A549 (cell line): ENCODE measurements at regions not wholly inside any gene's neighbourhood (a gene's known extent, or its start where the extent isn't known, plus 50 kb on each side); places are given as distances from the start of the nearest gene placed in this dataset.

Source experiments
- ATAC-seq, 2 experiments: fragments of 200-7000 bp in 1 of 2; fragments of >200 bp in 1 of 2; cut with Nextera tagmentation in 1 of 2; cut with Tn5 transposase in 1 of 2; 3 replicates each; pipeline versions ENCODE4 v1.8.0 to v1.9.1; 2018 to 2020; ENCODE audit warnings: mild to moderate bottlenecking in 1 of 2, moderate library complexity in 1 of 2
- CTCF ChIA-PET: fragments of 300-600 bp; sonication (Branson Sonifier 250); formaldehyde crosslinking; extraction: SDS; loops from one replicate; lab custom pipeline; 2021; ENCODE audit warnings: antibody characterized with exemption, inconsistent platforms; lab: Yijun Ruan, JAX
- POLR2A ChIA-PET: fragments of 350-600 bp; formaldehyde crosslinking; extraction: SDS; loops from one replicate; lab custom pipeline; 2021; ENCODE audit warnings: antibody characterized with exemption, inconsistent platforms; lab: Yijun Ruan, JAX
- DNase-seq, 2 experiments: peaks; one replicate each; pipeline versions ENCODE4 v3.0.0 to v3.0.0-alpha.2; 2011 to 2016; ENCODE audit warnings: low read depth in 1 of 2, low spot score in 1 of 2
- FAIRE-seq: peaks from 2 replicates; lab custom pipeline; 2011; peaks lifted over from hg19 to GRCh38; lab: Jason Lieb, UNC
- H3K27ac ChIP-seq, 2 experiments: fragments of >200 bp; sonication (Bioruptor Twin); formaldehyde crosslinking; 3 replicates each; pipeline ENCODE4 v1.5.1; 2016 to 2017
- H3K4me1 ChIP-seq: fragments of >200 bp; sonication (Bioruptor Twin); formaldehyde crosslinking; 3 replicates; pipeline ENCODE4 v1.6.1; 2016
- H3K4me2 ChIP-seq: fragments of >200 bp; sonication (Bioruptor Twin); formaldehyde crosslinking; 3 replicates; pipeline ENCODE4 v1.6.1; 2016
- H3K4me3 ChIP-seq: fragments of >200 bp; sonication (Bioruptor Twin); formaldehyde crosslinking; 3 replicates; pipeline ENCODE4 v1.5.1; 2016
- H3K9me3 ChIP-seq: fragments of >200 bp; sonication (Bioruptor Twin); formaldehyde crosslinking; 3 replicates; pipeline ENCODE4 v1.6.1; 2016
- E2F6 ChIP-seq: IDR thresholded peaks from 2 replicates; pipeline ENCODE4 v1.6.1; 2012; ENCODE audit warnings: low read depth, borderline replicate concordance
- EHF ChIP-seq: fragments of 250-450 bp; sonication (Bioruptor Pico); IDR thresholded peaks from 2 replicates; pipeline ENCODE4 v1.5.0; 2020; ENCODE audit warnings: mild to moderate bottlenecking
- ELK1 ChIP-seq: fragments of 150-350 bp; IDR thresholded peaks from 2 replicates; pipeline ENCODE4 v1.6.1; 2014; ENCODE audit warnings: low read depth, mild to moderate bottlenecking, low read length
- FOSL2 ChIP-seq, 2 experiments: fragments of 450-650 bp in 1 of 2; fragments of >200 bp in 1 of 2; sonication (Bioruptor Twin) in 1 of 2; formaldehyde crosslinking; IDR thresholded peaks; 2 replicates each; pipeline versions ENCODE4 v1.5.0 to v1.6.1; 2016 to 2020; ENCODE audit warnings: mild to moderate bottlenecking in 1 of 2, moderate library complexity in 1 of 2
- HDAC2 ChIP-seq: fragments of 200-600 bp; sonication (generic); IDR thresholded peaks from 2 replicates; pipeline ENCODE4 v1.6.1; 2016
- HMGXB4 ChIP-seq: fragments of 250-450 bp; sonication (Bioruptor Pico); IDR thresholded peaks from 2 replicates; pipeline ENCODE4 v1.5.0; 2021; ENCODE audit warnings: mild to moderate bottlenecking, moderate library complexity, borderline replicate concordance
- HOXB5 ChIP-seq: fragments of 250-450 bp; sonication (Bioruptor Pico); IDR thresholded peaks from 2 replicates; pipeline ENCODE4 v1.5.0; 2020; ENCODE audit warnings: mild to moderate bottlenecking, moderate library complexity
- JUN ChIP-seq, 2 experiments: fragments of >200 bp; sonication (Bioruptor Twin); formaldehyde crosslinking; IDR thresholded peaks; 2 replicates in 1 of 2; 3 replicates in 1 of 2; pipeline ENCODE4 v1.6.1; 2016 to 2017
- KDM1A ChIP-seq: fragments of 200-600 bp; sonication (generic); IDR thresholded peaks from 2 replicates; pipeline ENCODE4 v1.6.1; 2016; ENCODE audit warnings: low read depth, mild to moderate bottlenecking
- KDM5A ChIP-seq: fragments of 200-600 bp; sonication (generic); IDR thresholded peaks from 2 replicates; pipeline ENCODE4 v1.6.1; 2016; ENCODE audit warnings: antibody characterized with exemption, mild to moderate bottlenecking
- MAFK ChIP-seq: fragments of 450-650 bp; IDR thresholded peaks from 2 replicates; pipeline ENCODE4 v1.6.1; 2014; ENCODE audit not compliant: partially characterized antibody
- MAZ ChIP-seq: fragments of 150-350 bp; IDR thresholded peaks from 2 replicates; pipeline ENCODE4 v1.6.1; 2014; ENCODE audit warnings: antibody characterized with exemption, low read depth, low read length, borderline replicate concordance
- RCOR1 ChIP-seq: fragments of 150-350 bp; IDR thresholded peaks from 2 replicates; pipeline ENCODE4 v1.6.1; 2014; ENCODE audit warnings: antibody characterized with exemption, low read length, low read depth
- REST ChIP-seq: fragments of 200-600 bp; sonication (generic); IDR thresholded peaks from 2 replicates; pipeline ENCODE4 v1.6.1; 2016; ENCODE audit warnings: antibody characterized with exemption, mild to moderate bottlenecking, moderate library complexity
- RNF2 ChIP-seq: fragments of 200-600 bp; sonication (generic); IDR thresholded peaks from 2 replicates; pipeline ENCODE4 v1.6.1; 2016; ENCODE audit warnings: low read depth, mild to moderate bottlenecking, antibody characterized with exemption, moderate library complexity, borderline replicate concordance
- SMC3 ChIP-seq: fragments of >200 bp; sonication (Bioruptor Twin); formaldehyde crosslinking; IDR thresholded peaks from 3 replicates; pipeline ENCODE4 v1.6.1; 2018; ENCODE audit warnings: inconsistent platforms
- TP53 ChIP-seq: fragments of 250-450 bp; sonication (Bioruptor Pico); IDR thresholded peaks from 2 replicates; pipeline ENCODE4 v1.5.0; 2021; ENCODE audit warnings: mild to moderate bottlenecking, moderate library complexity
- USF2 ChIP-seq: fragments of 450-650 bp; IDR thresholded peaks from 2 replicates; pipeline ENCODE4 v1.6.1; 2014; ENCODE audit warnings: antibody characterized with exemption
- ZC3H11A ChIP-seq: fragments of 450-650 bp; IDR thresholded peaks from 2 replicates; pipeline ENCODE4 v1.6.1; 2014; ENCODE audit warnings: antibody characterized with exemption, mild to moderate bottlenecking
- WGBS: methylation state at CpG from one replicate; pipeline ENCODE4 v1.1.6; 2017; ENCODE audit errors: missing lambda C conversion rate; 5-methylcytosine and 5-hydroxymethylcytosine counted together

- no peak overlapping the region for H3K4me3 ChIP-seq
- no peak overlapping the region for H3K4me2 ChIP-seq
- ChIA-PET POLR2A (no interaction called here), CTCF (no interaction called here)
- H3K4me1 ChIP-seq: peaks cover 5% of the 10 kb centered on the region; the same call in 1 of the 3 replicates
- DNase-seq (no peak), ATAC-seq (no peak), FAIRE-seq (no peak)
- 63% methylated on average over 4 of the region's 4 CpGs for WGBS
- TF ChIP-seq JUN (IDR thresholded peaks at IDR 0.05) (no peak), RCOR1 (no peak), RNF2 (no peak), HDAC2 (no peak), ZC3H11A (no peak), KDM5A (no peak), EHF (no peak), KDM1A (no peak), FOSL2 (IDR thresholded peaks at IDR 0.05) (no peak), FOSL2 (CRISPR knock-in tag; IDR thresholded peaks at IDR 0.05) (no peak), SMC3 (no peak), USF2 (no peak), ELK1 (no peak), MAFK (no peak), HMGXB4 (no peak), REST (no peak), E2F6 (no peak), HOXB5 (CRISPR knock-in tag) (no peak), MAZ (no peak), TP53 (CRISPR knock-in tag) (no peak)
- H3K9me3 ChIP-seq: no peaks in the 10 kb centered on the region
- H3K27ac ChIP-seq: no peak overlapping the region
Measured at GRCh38 chr4:59063015-59063720, 1953.0 kb upstream of the IGFBP7 start.
